Psoas muscle (tissue), 7 donors: ENCODE measurements at regions not wholly inside any gene's neighbourhood (a gene's known extent, or its start where the extent isn't known, plus 50 kb on each side); places are given as distances from the start of the nearest gene placed in this dataset.

Experiments
- ATAC-seq, 4 donors: fragments of 200-7000 bp; cut with Tn5 transposase; one replicate each; pipeline ENCODE4 v1.9.1; 2020; ENCODE audit warnings: moderate library complexity in 3 of 4, mild to moderate bottlenecking in 2 of 4
- DNase-seq, 2 donors: peaks; one replicate each; pipeline ENCODE4 v3.0.0-alpha.2; 2020
- H3K27ac ChIP-seq: fragments of 200-600 bp; one replicate; pipeline ENCODE4 v1.8.0; 2022
- H3K27me3 ChIP-seq, 3 donors: fragments of 200-600 bp in 1 of 3; one replicate each; pipeline versions ENCODE4 v1.6.1 to v1.8.0; 2013 to 2022; ENCODE audit warnings: low read length in 2 of 3, mild to moderate bottlenecking in 2 of 3, moderate library complexity in 1 of 3; ENCODE audit not compliant: insufficient read depth in 3 of 3
- H3K36me3 ChIP-seq, 2 donors: fragments of 200-600 bp in 1 of 2; one replicate each; pipeline versions ENCODE4 v1.6.1 to v1.8.0; 2013 to 2022; ENCODE audit warnings: low read depth in 1 of 2, mild to moderate bottlenecking in 1 of 2, moderate library complexity in 1 of 2; ENCODE audit not compliant: insufficient read depth in 1 of 2
- H3K4me1 ChIP-seq: fragments of 200-600 bp; one replicate; pipeline ENCODE4 v1.8.0; 2022
- H3K4me3 ChIP-seq: fragments of 200-600 bp; one replicate; pipeline ENCODE4 v1.8.0; 2022; ENCODE audit warnings: mild to moderate bottlenecking
- H3K9me3 ChIP-seq: fragments of 200-600 bp; one replicate; pipeline ENCODE4 v1.8.0; 2022
- CTCF ChIP-seq: fragments of 200-600 bp; IDR thresholded peaks from one replicate; pipeline ENCODE4 v1.8.0; 2022; ENCODE audit warnings: antibody characterized with exemption
- WGBS, 3 donors: extraction: QIAGEN DNeasy Blood & Tissue Kit; methylation state at CpG; one replicate each; pipeline versions ENCODE4 v1.1.6 to v1.1.7; 2013; 5-methylcytosine and 5-hydroxymethylcytosine counted together
- intact Hi-C, 2 donors: fragments of 100-400 bp; cut with DNase I; formaldehyde crosslinking; loops; one replicate each; pipeline versions ENCODE4 v1.11.0 to v1.14.2; 2022
- donor health status: healthy with polysubstance abuse.
- donor health status: DM: no; HTN: no; CAD: no; lungs with moderate emphysema.
- donor health status: Bipolar disorder and iron deficiency.
- donor health status: healthy.
- donor health status: DM: yes; HTN: yes; CAD: no.
- donor health status: DM: no; HTN: no; CAD: no.
- donor health status: DM: yes; HTN: yes; CAD: no.

- Histone ChIP-seq H3K4me1 (no peaks in the 10 kb centered on the region), H3K36me3 (no peaks in the 10 kb centered on the region), H3K9me3 (no peaks in the 10 kb centered on the region), H3K4me3 (no peak overlapping the region), H3K27me3 (no peaks in the 10 kb centered on the region), H3K27ac (no peak overlapping the region)
- intact Hi-C loops: no loop called here
- peak in 1 of 2 donors; percentile 41 for DNase-seq
- 71 to 86% (median 80%) methylated on average over 4 of the region's 4 CpGs for WGBS, 3 donors
- ATAC-seq: peak in 2 of 4 donors; percentile 16 to 26
- TF ChIP-seq CTCF: no peak
These were observed 66.2 kb upstream of the MTHFD1L start for GRCh38 chr6:150799276-150799805.

- Histone ChIP-seq H3K4me3 (no peak overlapping the region), H3K27ac (no peak overlapping the region), H3K9me3 (no peaks in the 10 kb centered on the region), H3K27me3 (no peaks in the 10 kb centered on the region), H3K4me1 (no peaks in the 10 kb centered on the region), H3K36me3 (peaks cover 0 to 3% of the 10 kb centered on the region in 2 donors)
- 48 to 65% (median 54%) methylated on average over 8 of the region's 8 CpGs for WGBS, 3 donors
- DNase-seq: no peak
- TF ChIP-seq CTCF: no peak
- no peak for ATAC-seq
- intact Hi-C loops: no loop called here
These were observed 64.7 kb upstream of the MTHFD1L start for GRCh38 chr6:150800674-150801314.

- peaks cover 0 to 4% of the 10 kb centered on the region in 2 donors for H3K36me3 ChIP-seq
- TF ChIP-seq CTCF: no peak
- no peaks in the 10 kb centered on the region for H3K9me3 ChIP-seq
- DNase-seq (no peak), ATAC-seq (no peak)
- peaks cover 0 to 1% (median 0%) of the 10 kb centered on the region in 3 donors for H3K27me3 ChIP-seq
- no peak overlapping the region for H3K27ac ChIP-seq
- intact Hi-C loops: no loop called here
- H3K4me3 ChIP-seq: no peak overlapping the region
- WGBS, 3 donors: 86 to 92% (median 89%) methylated on average over 2 of the region's 2 CpGs
- H3K4me1 ChIP-seq: no peaks in the 10 kb centered on the region
These were observed 58.7 kb upstream of the MTHFD1L start for GRCh38 chr6:150806790-150807189.

DNA sequence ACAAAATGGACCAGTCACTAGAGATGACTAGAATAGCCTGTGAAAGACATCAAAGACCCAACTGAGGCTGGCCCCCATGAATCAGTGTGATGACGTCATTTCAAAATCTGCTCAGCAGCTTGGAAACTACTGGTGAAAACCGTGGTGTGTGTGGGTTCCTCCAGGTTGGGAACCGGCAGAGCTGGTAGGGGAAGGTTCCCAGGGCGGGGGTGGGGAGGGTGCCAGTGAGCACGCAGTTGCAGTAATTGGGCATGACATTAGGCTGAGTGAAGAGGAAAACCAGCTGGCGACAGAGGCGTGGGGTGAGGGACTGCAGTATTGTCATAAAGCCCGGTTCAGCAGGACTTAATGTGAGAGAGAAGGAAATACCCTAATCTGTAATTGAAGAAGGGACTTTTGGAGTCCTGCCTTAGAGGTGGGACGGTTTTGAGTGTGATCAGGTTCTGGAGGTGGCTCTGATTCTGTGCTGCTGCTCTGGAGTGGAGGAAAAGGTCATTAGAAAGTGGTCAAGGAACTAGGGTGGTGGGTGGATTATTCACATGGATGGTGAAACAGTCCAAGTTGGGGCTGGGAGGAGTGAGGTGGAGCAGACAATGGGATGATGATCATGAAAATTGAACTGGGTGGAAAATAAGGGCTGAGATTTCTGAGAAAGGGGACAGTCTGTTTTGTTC is 52.0 kb upstream of the MTHFD1L start:
- Histone ChIP-seq H3K36me3 (no peaks in the 10 kb centered on the region), H3K9me3 (no peaks in the 10 kb centered on the region), H3K27ac (no peak overlapping the region), H3K4me3 (no peak overlapping the region), H3K27me3 (peaks cover 0 to 8% (median 0%) of the 10 kb centered on the region in 3 donors), H3K4me1 (no peaks in the 10 kb centered on the region)
- no peak for TF ChIP-seq CTCF
- no peak for DNase-seq
- intact Hi-C loops: loop anchor here in 1 of 2 donors (10.0 kb wide), 1 partner anchor 739 kb away; no protein-coding TSS in a partner anchor
- WGBS, 3 donors: 14 to 31% (median 22%) methylated on average over 9 of the region's 9 CpGs
- ATAC-seq: peak in 1 of 4 donors; percentile 25
